ENCODE measurements at regions not wholly inside any gene's neighbourhood (a gene's known extent, or its start where the extent isn't known, plus 50 kb on each side); places are given as distances from the start of the nearest gene placed in this dataset.

- no peak for TF ChIP-seq CTCF (IDR thresholded peaks at IDR 0.05; ENCODE audit: low read depth, low read length, missing input control)
- TF ChIP-seq RAD21 (IDR thresholded peaks at IDR 0.05), result no peak
- no peak for TF ChIP-seq REST (IDR thresholded peaks at IDR 0.05)
- TF ChIP-seq JUND (IDR thresholded peaks at IDR 0.05), result no peak
- TF ChIP-seq ZBTB33 (IDR thresholded peaks at IDR 0.05), result no peak
- TF ChIP-seq TAF1 (conservative IDR thresholded peaks at IDR 0.05), result no peak
- no peak for TF ChIP-seq EGR1 (IDR thresholded peaks at IDR 0.05; ENCODE audit: low read depth in 2 of 2)
- no peak for TF ChIP-seq YY1 (IDR thresholded peaks at IDR 0.05)
- no peak for TF ChIP-seq MAX (IDR thresholded peaks at IDR 0.05)
- no peak for TF ChIP-seq GABPA (IDR thresholded peaks at IDR 0.05 in 1 of 2, conservative IDR thresholded peaks at IDR 0.05 in 1 of 2)
- no peak for TF ChIP-seq SP1 (IDR thresholded peaks at IDR 0.05)
These were observed 92.7 kb upstream of the PLEKHA5 start for GRCh38 chr12:19036673-19037357.

All from liver (tissue), 3 donors.